ENCODE measurements at regions not wholly inside any gene's neighbourhood (a gene's known extent, or its start where the extent isn't known, plus 50 kb on each side); places are given as distances from the start of the nearest gene placed in this dataset.

DNA sequence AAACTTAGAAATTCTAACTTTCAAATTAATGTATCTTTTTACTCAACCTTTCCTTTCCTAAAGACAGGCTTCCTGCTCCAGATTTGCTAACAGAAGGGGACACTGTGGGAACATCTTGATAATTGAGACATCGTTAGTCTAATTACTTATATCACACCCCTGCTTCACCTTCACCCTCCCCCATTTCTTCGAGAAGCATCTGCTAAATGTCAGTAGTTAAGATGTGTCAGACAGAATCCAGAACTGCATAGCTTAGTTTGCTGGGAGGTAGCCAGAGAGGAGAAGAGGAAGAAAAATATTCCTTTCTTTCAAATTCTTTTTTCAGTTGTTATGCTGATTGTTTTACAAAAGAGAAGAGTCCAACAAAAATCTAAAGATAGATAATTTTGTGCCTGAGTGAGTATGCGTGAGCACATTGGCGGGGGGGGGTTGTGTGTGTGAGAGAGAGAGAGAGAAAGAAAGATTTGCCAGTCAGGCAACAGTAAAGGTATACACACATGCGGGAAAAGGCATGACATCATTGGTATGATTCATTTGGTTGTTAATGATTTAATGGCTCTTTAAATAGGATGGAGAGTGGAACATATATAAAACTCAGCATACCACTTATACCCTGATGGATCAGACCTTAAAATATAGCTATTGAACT, 192.4 kb downstream of the PTN start:
- H3K4me1 ChIP-seq, result no peaks in the 10 kb centered on the region
- no peak for DNase-seq (ENCODE audit: low spot score in 2 of 2)
- H3K9me3 ChIP-seq, result no peaks in the 10 kb centered on the region
- no peak overlapping the region for H3K4me3 ChIP-seq
- H3K27ac ChIP-seq, result no peak overlapping the region
- H3K36me3 ChIP-seq, result no peaks in the 10 kb centered on the region
- intact Hi-C loops (cut with DNase I; ENCODE audit: low total_unique reads), result no loop called here
- H3K27me3 ChIP-seq, result no peaks in the 10 kb centered on the region
- TF ChIP-seq, protein P1, sequence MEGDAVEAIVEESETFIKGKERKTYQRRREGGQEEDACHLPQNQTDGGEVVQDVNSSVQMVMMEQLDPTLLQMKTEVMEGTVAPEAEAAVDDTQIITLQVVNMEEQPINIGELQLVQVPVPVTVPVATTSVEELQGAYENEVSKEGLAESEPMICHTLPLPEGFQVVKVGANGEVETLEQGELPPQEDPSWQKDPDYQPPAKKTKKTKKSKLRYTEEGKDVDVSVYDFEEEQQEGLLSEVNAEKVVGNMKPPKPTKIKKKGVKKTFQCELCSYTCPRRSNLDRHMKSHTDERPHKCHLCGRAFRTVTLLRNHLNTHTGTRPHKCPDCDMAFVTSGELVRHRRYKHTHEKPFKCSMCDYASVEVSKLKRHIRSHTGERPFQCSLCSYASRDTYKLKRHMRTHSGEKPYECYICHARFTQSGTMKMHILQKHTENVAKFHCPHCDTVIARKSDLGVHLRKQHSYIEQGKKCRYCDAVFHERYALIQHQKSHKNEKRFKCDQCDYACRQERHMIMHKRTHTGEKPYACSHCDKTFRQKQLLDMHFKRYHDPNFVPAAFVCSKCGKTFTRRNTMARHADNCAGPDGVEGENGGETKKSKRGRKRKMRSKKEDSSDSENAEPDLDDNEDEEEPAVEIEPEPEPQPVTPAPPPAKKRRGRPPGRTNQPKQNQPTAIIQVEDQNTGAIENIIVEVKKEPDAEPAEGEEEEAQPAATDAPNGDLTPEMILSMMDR (IDR thresholded peaks at IDR 0.05), result no peak
- TF ChIP-seq POLR2AphosphoS5 (IDR thresholded peaks at IDR 0.05), result no peak

DNA sequence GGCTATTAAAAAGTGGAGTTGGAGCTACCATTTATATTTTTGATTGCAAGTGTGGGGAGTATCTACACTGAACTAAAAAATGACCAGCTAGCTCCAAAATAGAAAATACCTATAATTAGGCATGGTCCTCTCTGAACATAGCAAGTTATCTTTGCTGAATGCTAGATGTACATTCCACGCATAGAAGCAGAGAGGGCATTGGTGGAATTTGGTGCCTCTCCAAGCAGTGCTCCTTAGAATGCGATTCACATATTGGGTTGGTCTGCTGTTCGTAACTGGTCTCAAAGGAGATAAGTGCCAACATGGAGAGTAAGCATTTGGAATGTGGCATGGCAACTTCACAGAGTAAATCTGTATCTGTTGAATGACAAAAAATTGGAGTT, 196.2 kb downstream of the PTN start:
- Histone ChIP-seq H3K27me3 (no peaks in the 10 kb centered on the region), H3K36me3 (no peaks in the 10 kb centered on the region), H3K4me3 (no peak overlapping the region), H3K4me1 (no peaks in the 10 kb centered on the region), H3K9me3 (no peaks in the 10 kb centered on the region), H3K27ac (no peak overlapping the region)
- intact Hi-C loops (cut with DNase I; ENCODE audit: low total_unique reads), result no loop called here
- DNase-seq (ENCODE audit: low spot score in 2 of 2), result no peak
- TF ChIP-seq, protein P1 (IDR thresholded peaks at IDR 0.05), result no peak

DNA sequence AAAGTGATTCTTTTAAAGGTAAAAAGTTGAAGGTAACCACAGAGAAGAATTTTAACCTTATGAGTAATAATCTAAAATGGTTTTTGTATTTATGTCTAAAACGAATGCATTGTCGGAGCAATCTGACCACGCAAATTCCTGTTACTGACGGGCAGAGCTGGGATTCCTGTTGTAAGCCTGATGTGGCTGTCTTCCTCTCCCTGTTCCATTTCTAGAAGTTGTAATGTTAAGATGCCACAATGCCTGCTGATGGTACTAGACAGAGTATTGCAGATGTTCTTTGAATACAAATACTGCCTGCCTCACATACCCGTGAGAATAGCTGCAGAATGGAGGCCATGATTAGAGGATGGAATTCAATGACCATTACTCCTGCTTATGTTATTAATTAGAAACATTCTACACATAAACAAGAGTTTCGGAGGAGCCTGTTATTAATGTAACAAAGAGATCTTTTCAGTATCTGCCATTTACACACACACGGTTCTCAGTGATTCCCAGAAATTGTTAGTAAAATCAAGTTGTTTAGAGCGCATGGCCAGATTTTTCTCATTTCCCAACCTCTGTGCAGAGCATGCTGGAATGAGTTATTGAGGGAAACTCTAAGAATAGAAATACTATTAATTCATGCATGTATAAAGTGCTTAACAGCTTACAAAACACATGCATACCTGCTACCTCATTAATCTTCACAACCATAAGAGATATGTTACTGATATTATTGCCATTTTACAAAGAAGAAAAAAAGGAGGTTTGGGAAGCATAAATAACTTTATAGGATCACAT, 196.8 kb downstream of the PTN start:
- Histone ChIP-seq H3K36me3 (no peaks in the 10 kb centered on the region), H3K9me3 (no peaks in the 10 kb centered on the region), H3K27ac (no peak overlapping the region)

DNA sequence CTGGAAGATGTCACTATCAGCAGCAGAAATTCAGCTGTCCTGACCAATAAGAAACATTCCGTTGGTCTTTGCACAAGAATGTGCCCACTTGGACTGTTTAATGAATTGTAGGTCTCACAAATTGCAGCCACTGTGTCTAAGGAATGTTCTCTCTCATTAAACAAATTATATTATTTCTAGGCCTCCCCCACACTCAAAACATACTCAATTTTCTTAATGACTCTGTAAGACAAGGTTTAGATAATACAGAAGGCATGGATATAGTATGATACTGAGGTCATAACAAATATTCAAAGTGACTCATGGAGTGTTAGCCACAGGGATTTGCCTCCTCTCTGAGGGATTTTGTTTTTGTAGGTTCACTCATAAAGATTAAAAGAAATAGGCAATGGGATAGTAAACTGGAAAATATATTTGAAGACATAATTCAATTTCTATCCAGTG, 197.5 kb downstream of the PTN start:
- no peaks in the 10 kb centered on the region for H3K9me3 ChIP-seq
- intact Hi-C loops (cut with DNase I; ENCODE audit: low total_unique reads), result no loop called here
- no peaks in the 10 kb centered on the region for H3K36me3 ChIP-seq
- no peaks in the 10 kb centered on the region for H3K27me3 ChIP-seq
- no peak overlapping the region for H3K4me3 ChIP-seq
- no peak for TF ChIP-seq POLR2A (IDR thresholded peaks at IDR 0.05)
- TF ChIP-seq, protein P1 (IDR thresholded peaks at IDR 0.05), result no peak
- no peaks in the 10 kb centered on the region for H3K4me1 ChIP-seq
- DNase-seq (ENCODE audit: low spot score in 2 of 2), result no peak
- no peak overlapping the region for H3K27ac ChIP-seq

More for the DNA sequence above, 196.8 kb downstream of the PTN start:
- no peak for TF ChIP-seq POLR2AphosphoS5 (IDR thresholded peaks at IDR 0.05)
- no peak for TF ChIP-seq POLR2A (IDR thresholded peaks at IDR 0.05)
- TF ChIP-seq, protein P1 (IDR thresholded peaks at IDR 0.05), result no peak
- H3K4me3 ChIP-seq, result no peak overlapping the region
- intact Hi-C loops (cut with DNase I; ENCODE audit: low total_unique reads), result no loop called here
- no peaks in the 10 kb centered on the region for H3K4me1 ChIP-seq
- no peak for DNase-seq (ENCODE audit: low spot score in 2 of 2)
- no peaks in the 10 kb centered on the region for H3K27me3 ChIP-seq

DNA sequence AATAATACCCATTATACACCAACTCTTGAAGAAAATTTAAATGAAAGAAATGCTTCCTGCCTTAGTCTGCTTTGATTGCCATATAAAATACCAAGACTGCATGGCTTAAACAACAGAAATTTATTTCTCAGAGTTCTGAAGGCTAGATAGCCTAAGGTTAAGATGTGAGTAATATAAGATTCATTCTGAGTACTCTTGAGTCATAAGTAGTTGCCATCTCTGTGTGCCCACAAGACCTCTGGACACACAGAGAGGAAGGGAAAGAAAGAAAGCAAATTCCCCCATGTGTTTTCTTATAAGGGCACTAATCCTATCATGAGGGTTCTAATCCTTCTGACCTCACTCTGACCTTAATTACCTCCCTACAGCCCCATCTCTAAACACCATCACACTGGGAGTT, 201.2 kb downstream of the PTN start:
- intact Hi-C loops (cut with DNase I; ENCODE audit: low total_unique reads), result no loop called here
- no peak for TF ChIP-seq POLR2AphosphoS5 (IDR thresholded peaks at IDR 0.05)
- no peak for TF ChIP-seq POLR2A (IDR thresholded peaks at IDR 0.05)
- TF ChIP-seq, protein P1 (IDR thresholded peaks at IDR 0.05), result no peak

More for the DNA sequence above, 201.2 kb downstream of the PTN start:
- H3K9me3 ChIP-seq, result no peaks in the 10 kb centered on the region
- no peaks in the 10 kb centered on the region for H3K4me1 ChIP-seq
- H3K36me3 ChIP-seq, result no peaks in the 10 kb centered on the region
- no peak for DNase-seq (ENCODE audit: low spot score in 2 of 2)
- H3K27ac ChIP-seq, result no peak overlapping the region
- no peak overlapping the region for H3K4me3 ChIP-seq
- H3K27me3 ChIP-seq, result no peaks in the 10 kb centered on the region

Measured in breast epithelium (tissue), 4 donors.